Gastroesophageal sphincter (tissue), 4 donors: ENCODE measurements at regions not wholly inside any gene's neighbourhood (a gene's known extent, or its start where the extent isn't known, plus 50 kb on each side); places are given as distances from the start of the nearest gene placed in this dataset.

Experiments
- ATAC-seq: fragments of 150-250 bp; one replicate; pipeline ENCODE4 v1.9.1; 2016; ENCODE audit warnings: mild to moderate bottlenecking, moderate library complexity
- H3K27ac ChIP-seq, 4 donors: fragments of 200-600 bp; sonication (generic) in 3 of 4; 1 replicate in 3 of 4; 2 replicates in 1 of 4; pipeline ENCODE4 v1.5.1; 2016 to 2019
- H3K27me3 ChIP-seq: fragments of 200-600 bp; sonication (generic); one replicate; pipeline ENCODE4 v1.5.1; 2019
- H3K36me3 ChIP-seq, 2 donors: fragments of 200-600 bp; sonication (generic); one replicate each; pipeline ENCODE4 v1.5.1; 2019; ENCODE audit warnings: control low read depth in 1 of 2
- H3K4me1 ChIP-seq, 3 donors: fragments of 200-600 bp; sonication (generic); 1 replicate in 2 of 3; 2 replicates in 1 of 3; pipeline ENCODE4 v1.5.1; 2016 to 2019; ENCODE audit warnings: control low read depth in 2 of 3
- H3K4me3 ChIP-seq, 2 donors: fragments of 200-600 bp; sonication (generic); one replicate each; pipeline ENCODE4 v1.5.1; 2019; ENCODE audit warnings: mild to moderate bottlenecking in 1 of 2, moderate library complexity in 1 of 2
- H3K9me3 ChIP-seq, 3 donors: fragments of 200-600 bp; sonication (generic); one replicate each; pipeline ENCODE4 v1.5.1; 2017 to 2019; ENCODE audit warnings: control low read depth in 2 of 3
- CTCF ChIP-seq, 4 experiments: fragments of 200-600 bp in 2 of 4; fragments of 450-650 bp in 2 of 4; sonication (generic) in 1 of 4; IDR thresholded peaks; one replicate each; pipeline ENCODE4 v1.5.1; 2017 to 2019; ENCODE audit warnings: antibody characterized with exemption in 4 of 4, mild to moderate bottlenecking in 2 of 4, moderate library complexity in 2 of 4
- EP300 ChIP-seq: sonication (generic); formaldehyde crosslinking; IDR thresholded peaks from one replicate; pipeline ENCODE4 v1.6.1; 2017; ENCODE audit warnings: antibody characterized with exemption, mild to moderate bottlenecking
- POLR2A ChIP-seq, 2 donors: fragments of 450-650 bp; IDR thresholded peaks; one replicate each; pipeline ENCODE4 v1.6.1; 2017; ENCODE audit warnings: antibody characterized with exemption in 2 of 2, mild to moderate bottlenecking in 2 of 2, moderate library complexity in 1 of 2
- POLR2AphosphoS5 ChIP-seq: sonication (generic); formaldehyde crosslinking; IDR thresholded peaks from one replicate; pipeline ENCODE4 v1.6.1; 2017; ENCODE audit warnings: antibody characterized with exemption
- WGBS, 2 donors: methylation state at CpG; one replicate each; pipeline ENCODE4 v1.1.5; 2018; ENCODE audit warnings: low coverage in 1 of 2; 5-methylcytosine and 5-hydroxymethylcytosine counted together

- Histone ChIP-seq H3K36me3 (no peaks in the 10 kb centered on the region), H3K27ac (no peak overlapping the region), H3K9me3 (peaks cover 0 to 4% (median 0%) of the 10 kb centered on the region in 3 donors), H3K4me1 (no peaks in the 10 kb centered on the region), H3K27me3 (no peaks in the 10 kb centered on the region), H3K4me3 (no peak overlapping the region)
- TF ChIP-seq POLR2A (IDR thresholded peaks at IDR 0.05) (no peak), CTCF (IDR thresholded peaks at IDR 0.05) (no peak), EP300 (no peak), POLR2AphosphoS5 (no peak)
- ATAC-seq, result no peak
- 83 to 85% methylated on average over 3 to 4 of the region's 4 CpGs for WGBS, 2 donors
Measured at GRCh38 chr1:195946500-195946899, 661.7 kb downstream of the KCNT2 start.

GRCh38 chr1:195941795-195942194 is 666.4 kb downstream of the KCNT2 start:
- H3K9me3 ChIP-seq, result peaks cover 0 to 4% (median 0%) of the 10 kb centered on the region in 3 donors
- no peak overlapping the region for H3K4me3 ChIP-seq
- no peaks in the 10 kb centered on the region for H3K27me3 ChIP-seq
- ATAC-seq, result no peak
- no peak overlapping the region for H3K27ac ChIP-seq
- 70 to 76% methylated on average over 1 of the region's 1 CpG for WGBS, 2 donors
- no peak for TF ChIP-seq CTCF (IDR thresholded peaks at IDR 0.05)
- TF ChIP-seq POLR2AphosphoS5, result no peak
- TF ChIP-seq EP300, result no peak
- no peak for TF ChIP-seq POLR2A (IDR thresholded peaks at IDR 0.05)
- no peaks in the 10 kb centered on the region for H3K36me3 ChIP-seq
- H3K4me1 ChIP-seq, result no peaks in the 10 kb centered on the region

- Histone ChIP-seq H3K9me3 (peaks cover 0 to 4% (median 0%) of the 10 kb centered on the region in 3 donors), H3K4me1 (no peaks in the 10 kb centered on the region), H3K4me3 (no peak overlapping the region), H3K27ac (no peak overlapping the region), H3K27me3 (no peaks in the 10 kb centered on the region), H3K36me3 (no peaks in the 10 kb centered on the region)
- ATAC-seq, result no peak
- TF ChIP-seq POLR2A (IDR thresholded peaks at IDR 0.05), result no peak
- TF ChIP-seq EP300, result no peak
- no peak for TF ChIP-seq POLR2AphosphoS5
- no peak for TF ChIP-seq CTCF (IDR thresholded peaks at IDR 0.05)
- 82% methylated on average over 1 of the region's 1 CpG; no CpG with 5 or more reads in 1 of the 2 donors for WGBS, 2 donors
Measured at GRCh38 chr1:195941314-195941713, 666.9 kb downstream of the KCNT2 start.

- no peak for ATAC-seq
- H3K4me1 ChIP-seq, result no peaks in the 10 kb centered on the region
- H3K9me3 ChIP-seq, result peaks cover 0 to 4% (median 0%) of the 10 kb centered on the region in 3 donors
- TF ChIP-seq EP300 (no peak), CTCF (IDR thresholded peaks at IDR 0.05) (no peak), POLR2A (IDR thresholded peaks at IDR 0.05) (no peak), POLR2AphosphoS5 (no peak)
- H3K36me3 ChIP-seq, result no peaks in the 10 kb centered on the region
- 62 to 66% methylated on average over 3 of the region's 3 CpGs for WGBS, 2 donors
- no peak overlapping the region for H3K4me3 ChIP-seq
- no peak overlapping the region for H3K27ac ChIP-seq
- no peaks in the 10 kb centered on the region for H3K27me3 ChIP-seq
Measured at GRCh38 chr1:195939844-195940243, 668.4 kb downstream of the KCNT2 start.

GRCh38 chr1:195934817-195935553 is 673.3 kb downstream of the KCNT2 start:
- no peak for TF ChIP-seq POLR2A (IDR thresholded peaks at IDR 0.05)
- no peak for TF ChIP-seq EP300
- no peak for TF ChIP-seq CTCF (IDR thresholded peaks at IDR 0.05)
- no peak for TF ChIP-seq POLR2AphosphoS5
- Histone ChIP-seq H3K4me1 (no peaks in the 10 kb centered on the region), H3K4me3 (no peak overlapping the region), H3K9me3 (no peaks in the 10 kb centered on the region), H3K27ac (no peak overlapping the region), H3K27me3 (no peaks in the 10 kb centered on the region), H3K36me3 (no peaks in the 10 kb centered on the region)
- 50 to 53% methylated on average over 10 of the region's 10 CpGs for WGBS, 2 donors
- ATAC-seq, result no peak
